Amniotic epithelial cell (primary cell): ENCODE measurements at regions not wholly inside any gene's neighbourhood (a gene's known extent, or its start where the extent isn't known, plus 50 kb on each side); places are given as distances from the start of the nearest gene placed in this dataset.

Experiments
- DNase-seq: peaks from one replicate; pipeline ENCODE4 v3.0.0-alpha.2; 2010; ENCODE audit warnings: low read depth

GRCh38 chr11:31903225-31904074 lies 92.3 kb upstream of the PAX6 start:
- DNase-seq = no peak

GRCh38 chr11:31902706-31903105 lies 91.6 kb upstream of the PAX6 start:
- no peak for DNase-seq

- DNase-seq = no peak
Measured at GRCh38 chr11:31895926-31896325, 84.8 kb upstream of the PAX6 start.

- DNase-seq = no peak
Measured at GRCh38 chr11:31887180-31887579, 76.1 kb upstream of the PAX6 start.

- no peak for DNase-seq
Measured at GRCh38 chr11:31884080-31884479, 73.0 kb upstream of the PAX6 start.

GRCh38 chr11:31883435-31883834 lies 72.3 kb upstream of the PAX6 start:
- DNase-seq = no peak

- no peak for DNase-seq
Measured at GRCh38 chr11:31882951-31883392, 71.8 kb upstream of the PAX6 start.

- no peak for DNase-seq
Measured at GRCh38 chr11:31881825-31882224, 70.7 kb upstream of the PAX6 start.

- no peak for DNase-seq
Measured at GRCh38 chr11:31879681-31880080, 68.6 kb upstream of the PAX6 start.

GRCh38 chr11:31877863-31878262 lies 66.7 kb upstream of the PAX6 start:
- DNase-seq = no peak

GRCh38 chr11:31877083-31877482 lies 66.0 kb upstream of the PAX6 start:
- DNase-seq = no peak

GRCh38 chr11:31875866-31876560 lies 64.9 kb upstream of the PAX6 start:
- no peak for DNase-seq

GRCh38 chr11:31874631-31875191 lies 63.6 kb upstream of the PAX6 start:
- DNase-seq = no peak

GRCh38 chr11:31873124-31873523 lies 62.0 kb upstream of the PAX6 start:
- DNase-seq = no peak

- no peak for DNase-seq
Measured at GRCh38 chr11:31872076-31872443, 60.9 kb upstream of the PAX6 start.

- DNase-seq = no peak
Measured at GRCh38 chr11:31871310-31872075, 60.4 kb upstream of the PAX6 start.

GRCh38 chr11:31870609-31871309 lies 59.6 kb upstream of the PAX6 start:
- peak; percentile 40 for DNase-seq

GRCh38 chr11:31869986-31870385 lies 58.9 kb upstream of the PAX6 start:
- DNase-seq = peak; percentile 24

GRCh38 chr11:31865606-31866300 lies 54.6 kb upstream of the PAX6 start:
- no peak for DNase-seq

GRCh38 chr11:31863170-31863832 lies 52.2 kb upstream of the PAX6 start:
- no peak for DNase-seq

- no peak for DNase-seq
Measured at GRCh38 chr11:31861011-31861410, 49.9 kb upstream of the PAX6 start.
